Central memory CD4-positive, alpha-beta T cell (primary cell): ENCODE measurements at regions not wholly inside any gene's neighbourhood (a gene's known extent, or its start where the extent isn't known, plus 50 kb on each side); places are given as distances from the start of the nearest gene placed in this dataset.
"Not testable (repeated sequence)": the region's sequence is repeated elsewhere in the genome, so short reads cannot be mapped to it uniquely, and the experiment has no call there.

Source experiments
- DNase-seq: peaks from one replicate; pipeline ENCODE4 v3.0.0; 2022

DNA sequence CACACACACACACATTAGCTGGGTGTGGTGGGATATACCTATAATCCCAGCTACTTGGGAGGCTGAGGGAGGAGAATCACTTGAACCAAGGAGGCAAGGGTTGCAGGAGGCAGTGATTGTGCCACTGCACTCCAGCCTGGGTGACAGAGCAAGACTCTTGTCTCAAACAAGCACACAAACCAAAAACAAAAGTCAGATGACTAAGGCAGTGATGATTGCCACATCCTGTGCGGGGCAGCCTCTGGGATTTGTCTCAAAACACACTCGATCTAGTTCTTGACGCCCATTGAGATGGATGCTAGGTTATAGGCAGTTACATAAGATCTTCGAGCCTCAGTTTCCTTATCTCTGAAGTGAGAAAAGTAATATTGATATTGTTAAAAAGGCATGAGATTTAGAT lies 57.8 kb upstream of the NBPF8 start:
- peak; percentile 80 for DNase-seq

DNA sequence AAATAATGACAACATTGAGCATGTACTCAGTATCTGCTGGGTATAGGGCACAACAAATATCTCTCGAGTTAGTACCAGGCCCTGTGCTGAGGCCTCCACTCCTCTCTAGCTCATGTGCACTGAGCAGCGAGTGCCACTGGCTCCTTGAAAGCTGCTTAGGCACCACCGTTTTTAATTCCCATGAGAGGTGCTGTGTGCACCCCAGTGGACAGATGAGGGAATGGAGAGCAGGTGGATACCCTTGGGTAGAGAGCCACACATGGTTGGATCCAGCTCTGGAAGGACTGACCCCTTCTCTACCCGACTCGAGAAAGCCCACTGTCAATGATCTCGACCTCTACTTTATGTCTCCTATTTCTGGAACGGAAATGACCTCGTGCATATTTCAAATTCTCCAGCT lies 58.7 kb upstream of the NBPF8 start:
- DNase-seq, result not testable (repeated sequence)

DNA sequence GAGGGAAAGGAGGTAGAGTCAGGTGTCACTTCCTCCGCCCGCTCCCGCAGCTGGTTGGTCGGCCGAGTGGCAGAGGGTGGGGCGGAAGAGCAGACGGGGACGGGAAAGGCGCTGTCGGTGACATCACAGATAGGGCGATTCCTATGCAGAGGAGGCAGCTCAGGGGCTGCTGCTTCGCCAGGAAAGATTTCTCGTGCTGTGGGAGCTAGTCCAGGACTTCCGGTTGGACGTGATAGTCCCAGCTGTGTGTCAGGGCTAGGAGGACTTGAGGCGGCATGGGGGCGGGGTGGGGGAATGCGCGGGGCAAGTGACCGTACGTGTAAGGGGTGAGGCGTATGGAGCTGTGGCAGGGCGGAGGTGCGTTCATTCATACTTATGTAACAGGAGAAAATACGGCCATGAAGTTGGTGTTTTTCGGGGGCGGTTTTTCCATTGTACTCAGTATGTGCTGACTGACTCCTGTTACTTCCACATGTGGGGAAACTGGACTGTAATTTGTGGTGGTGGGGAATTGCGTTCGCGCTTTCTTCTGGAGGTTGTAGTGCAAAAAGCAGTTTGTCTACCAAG lies 60.1 kb upstream of the NBPF8 start:
- DNase-seq, result peak; percentile 79

DNA sequence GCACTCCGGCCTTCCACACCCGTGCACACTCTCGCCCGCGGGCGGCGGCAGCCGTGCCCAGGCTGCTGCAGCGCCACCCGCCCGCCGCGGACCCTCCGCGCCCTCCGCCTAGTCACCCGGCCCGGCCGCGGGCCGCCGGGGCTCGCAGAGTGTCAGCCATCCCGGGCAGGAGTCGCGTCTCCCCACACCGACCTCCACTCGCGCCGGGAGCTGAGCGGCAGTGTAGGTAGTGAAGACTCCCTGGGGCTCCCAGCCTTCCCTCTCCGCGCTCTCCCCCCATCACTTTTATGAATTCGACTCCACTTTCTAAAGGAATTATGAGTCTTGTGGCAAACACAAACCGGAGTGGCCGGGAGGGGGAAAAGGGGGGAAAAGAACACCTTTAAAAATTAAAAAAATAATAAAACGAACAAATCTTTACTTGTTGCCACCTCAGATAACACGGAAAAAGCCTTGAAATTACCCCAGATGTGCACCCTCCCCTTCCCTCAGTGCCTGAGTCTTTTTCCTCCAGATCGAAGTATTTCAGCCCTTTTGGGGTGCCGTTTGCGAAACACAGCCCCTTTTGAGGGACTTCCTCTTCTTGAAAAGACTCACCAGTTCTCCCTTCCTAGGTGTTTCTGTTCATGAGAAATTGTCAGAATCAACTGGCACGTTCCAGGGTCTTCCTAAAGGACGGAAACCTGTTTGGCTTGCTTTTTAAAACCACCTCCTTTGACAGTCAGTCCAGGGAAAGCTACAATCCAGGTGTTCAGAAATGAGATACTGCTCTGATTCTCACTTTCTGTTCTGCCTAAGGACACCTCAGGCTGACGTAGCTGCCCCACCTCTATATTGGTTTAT lies 72.4 kb upstream of the NBPF8 start:
- DNase-seq, result peak; percentile 26

DNA sequence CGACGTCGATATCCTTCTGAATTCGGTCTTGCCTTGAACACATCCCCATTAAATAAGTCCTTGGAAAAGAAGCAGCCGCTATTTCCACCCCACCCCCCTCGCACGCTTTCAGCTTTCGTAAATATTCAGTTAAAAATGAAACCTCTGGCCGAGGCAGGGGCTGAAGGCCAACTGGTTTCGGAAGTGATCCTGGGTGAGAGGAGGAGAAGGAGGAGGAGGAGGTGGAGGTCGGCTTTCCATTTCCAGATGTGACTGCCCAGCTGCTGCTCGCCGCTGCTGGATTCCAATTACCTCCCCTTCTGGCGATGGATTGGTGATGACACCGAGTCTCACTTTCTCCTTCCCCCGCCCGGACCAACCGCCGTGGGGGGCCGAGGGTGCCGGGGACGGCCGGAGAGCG lies 73.1 kb upstream of the NBPF8 start:
- DNase-seq, result peak; percentile 25

- DNase-seq, result peak; percentile 86
These were observed 73.7 kb upstream of the NBPF8 start for GRCh38 chr1:120340838-120341751.

DNA sequence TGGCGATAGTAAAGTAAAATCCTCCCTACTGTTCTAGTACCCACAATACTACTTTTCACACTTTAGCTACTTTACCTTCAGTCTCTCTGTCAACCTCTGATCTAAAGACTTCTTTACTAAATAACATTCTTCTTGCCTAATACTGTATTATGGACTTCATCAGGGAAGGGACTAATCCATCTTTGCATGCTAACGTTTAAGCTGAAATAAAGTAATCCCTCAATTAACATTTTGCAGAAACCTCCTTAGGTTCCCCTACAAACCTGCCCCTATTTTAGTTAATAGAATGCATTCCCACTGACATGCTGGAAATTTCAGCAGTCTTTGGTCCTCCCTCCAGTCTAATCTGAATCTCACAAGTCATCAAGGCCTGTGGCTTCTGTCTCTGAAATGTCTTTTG lies 99.1 kb upstream of the NBPF8 start:
- not testable (repeated sequence) for DNase-seq

GRCh38 chr1:120311930-120312329 lies 102.9 kb upstream of the NBPF8 start:
- not testable (repeated sequence) for DNase-seq

DNA sequence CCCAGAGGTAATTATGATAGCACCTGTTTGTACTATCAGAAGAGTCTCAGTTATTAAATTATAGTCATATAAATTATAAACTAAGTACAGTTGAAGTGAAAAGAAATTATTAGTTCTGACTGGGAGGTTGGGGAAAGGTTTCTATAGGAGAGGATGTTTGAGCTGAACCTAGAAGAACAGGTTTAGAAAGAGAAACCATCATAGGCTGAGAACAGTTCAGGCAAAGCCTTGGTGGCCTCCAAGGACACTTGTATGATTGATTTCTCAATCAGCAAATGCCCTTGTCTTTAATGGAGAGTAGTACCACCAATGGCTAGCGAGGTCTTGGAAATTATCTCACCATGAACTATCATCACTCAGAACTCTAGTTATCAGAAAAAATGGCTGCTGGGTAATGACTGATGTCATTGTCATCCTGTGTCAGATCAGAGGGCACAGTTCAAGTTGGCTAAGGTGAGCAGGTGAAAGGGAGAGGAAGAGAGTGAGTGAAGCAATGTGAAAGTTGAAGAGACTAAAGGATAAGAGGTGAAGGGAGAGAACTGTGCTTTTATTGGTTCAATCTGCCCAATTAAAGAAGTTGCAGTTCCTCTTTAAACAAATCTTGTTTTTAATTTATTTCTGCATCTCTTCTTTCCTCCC lies 105.8 kb upstream of the NBPF8 start:
- not testable (repeated sequence) for DNase-seq

DNA sequence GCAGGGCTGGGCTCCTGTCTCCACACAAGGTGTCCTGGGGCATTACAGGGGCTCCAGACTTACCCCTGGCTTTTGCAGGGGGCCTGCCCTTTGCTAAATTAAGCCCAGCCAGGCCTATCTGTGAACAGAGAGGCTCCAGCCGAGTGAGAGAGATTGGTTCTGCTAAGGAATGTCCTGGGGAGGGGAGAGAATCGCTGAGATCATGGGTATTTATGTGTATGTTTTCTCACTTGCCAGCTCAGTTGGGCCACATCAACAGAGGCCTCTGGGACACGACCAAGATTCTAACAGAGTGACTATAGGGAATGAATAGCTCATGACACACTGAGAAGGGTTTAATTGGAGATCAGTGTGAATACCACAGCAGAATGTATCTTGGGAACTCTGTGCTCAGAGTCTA lies 109.8 kb upstream of the NBPF8 start:
- DNase-seq, result not testable (repeated sequence)

GRCh38 chr1:120304341-120304740 lies 110.5 kb upstream of the NBPF8 start:
- not testable (repeated sequence) for DNase-seq

- not testable (repeated sequence) for DNase-seq
These were observed 115.3 kb upstream of the NBPF8 start for GRCh38 chr1:120299433-120300057.

- not testable (repeated sequence) for DNase-seq
These were observed 116.3 kb upstream of the NBPF8 start for GRCh38 chr1:120298487-120298886.

GRCh38 chr1:120297345-120297953 lies 117.4 kb upstream of the NBPF8 start:
- not testable (repeated sequence) for DNase-seq

GRCh38 chr1:120290105-120290504 lies 113.8 kb upstream of the SEC22B start:
- DNase-seq, result not testable (repeated sequence)

GRCh38 chr1:120289601-120290074 lies 113.3 kb upstream of the SEC22B start:
- not testable (repeated sequence) for DNase-seq

DNA sequence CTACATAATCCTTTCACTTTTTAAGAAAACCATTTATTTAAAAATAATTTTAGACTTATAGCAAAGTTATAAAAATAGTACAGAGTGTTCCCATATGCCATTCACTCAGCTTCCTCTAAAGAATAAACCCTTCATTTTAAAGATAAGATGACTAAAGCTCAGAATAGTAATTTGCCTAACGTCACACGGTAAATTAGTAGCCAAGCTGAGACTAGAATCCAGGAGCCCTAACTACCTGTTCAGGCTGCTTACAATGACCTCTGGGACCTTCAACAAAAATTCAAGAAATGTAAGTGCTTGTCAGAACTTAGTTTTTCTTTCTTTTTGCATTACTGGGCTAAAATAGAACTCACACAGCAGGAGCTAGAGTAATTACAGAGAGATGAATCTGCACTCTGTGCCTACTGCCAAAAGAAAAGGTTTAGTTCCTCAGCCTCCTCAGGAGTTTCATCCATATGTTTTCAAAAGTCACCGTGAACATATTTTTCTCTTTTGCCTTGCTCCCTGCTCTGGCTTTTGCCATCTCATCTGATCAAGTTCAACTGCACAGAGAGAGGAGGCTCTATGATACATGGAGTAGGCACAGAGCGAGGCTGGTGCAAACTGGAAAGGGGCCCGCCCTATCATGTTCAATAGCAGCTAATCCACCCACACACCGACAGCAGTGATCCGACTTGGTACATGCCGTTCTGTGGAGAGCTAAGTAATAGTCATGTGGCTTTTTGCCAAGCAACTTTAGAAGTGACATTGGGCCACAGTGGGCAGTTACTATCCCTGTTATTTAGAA lies 112.7 kb upstream of the SEC22B start:
- DNase-seq, result not testable (repeated sequence)

GRCh38 chr1:120288167-120288566 lies 111.8 kb upstream of the SEC22B start:
- not testable (repeated sequence) for DNase-seq

DNA sequence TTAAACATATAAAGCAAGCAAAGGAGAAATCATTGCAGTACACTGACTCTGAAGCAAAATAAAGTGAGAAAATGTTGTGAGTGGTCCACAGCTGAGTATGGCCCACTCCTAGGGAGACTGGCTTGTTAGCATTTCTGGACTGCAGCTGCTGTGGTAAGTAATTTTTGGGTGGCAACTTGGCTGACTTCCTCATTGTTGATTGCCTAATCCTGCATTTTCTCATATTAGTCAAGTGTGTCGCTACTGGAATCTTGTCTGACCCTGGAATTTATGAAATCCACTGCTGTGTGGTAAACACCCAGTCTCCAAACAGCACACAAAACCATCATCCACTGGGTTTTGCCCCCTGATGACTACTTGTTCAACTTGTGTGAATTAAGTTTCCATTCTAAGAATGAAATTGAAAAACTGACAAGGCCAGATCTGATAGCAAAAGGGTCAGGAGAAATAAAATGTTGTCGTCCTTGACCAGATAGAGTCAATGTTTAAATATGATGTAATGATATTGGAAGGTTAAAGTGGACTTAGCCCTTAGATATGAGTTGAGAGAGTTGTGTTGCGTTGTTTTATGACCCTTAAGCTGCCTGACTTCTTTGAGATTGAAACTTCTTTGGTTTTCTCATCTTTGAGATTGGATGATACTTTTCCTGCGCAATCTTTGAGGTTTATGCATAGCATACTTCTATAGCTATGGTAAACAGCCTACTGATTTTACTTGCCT lies 106.6 kb upstream of the SEC22B start:
- DNase-seq, result not testable (repeated sequence)

DNA sequence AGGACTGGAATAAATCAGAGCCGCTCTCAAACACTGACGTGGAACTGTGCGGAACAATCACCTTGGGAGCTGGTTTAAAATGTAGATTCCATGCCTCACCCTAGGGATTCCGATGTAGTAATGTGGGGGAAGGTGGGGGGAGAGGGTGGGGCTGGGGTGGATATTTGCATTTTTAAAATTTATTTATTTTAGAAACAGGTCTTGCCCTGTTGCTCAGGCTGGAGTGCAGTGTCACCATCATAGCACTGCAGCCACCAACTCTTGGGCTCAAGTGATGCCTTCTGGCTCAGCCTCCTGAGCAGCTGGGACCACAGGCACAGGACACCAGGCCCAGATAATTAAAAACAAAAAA lies 101.9 kb upstream of the SEC22B start:
- DNase-seq, result not testable (repeated sequence)
